Muscle layer of duodenum (tissue), 2 donors: ENCODE measurements at regions not wholly inside any gene's neighbourhood (a gene's known extent, or its start where the extent isn't known, plus 50 kb on each side); places are given as distances from the start of the nearest gene placed in this dataset.

Experiments used
- H3K27ac ChIP-seq: one replicate; pipeline ENCODE4 v1.7.0; 2013; ENCODE audit warnings: mild to moderate bottlenecking, low read length
- H3K27me3 ChIP-seq: one replicate; pipeline ENCODE4 v1.7.0; 2013; ENCODE audit warnings: low read depth, mild to moderate bottlenecking, control low read depth, low read length
- H3K36me3 ChIP-seq, 2 donors: one replicate each; pipeline ENCODE4 v1.7.0; 2013; ENCODE audit warnings: low read length in 2 of 2, control low read depth in 1 of 2, mild to moderate bottlenecking in 1 of 2; ENCODE audit not compliant: insufficient read depth in 2 of 2, control insufficient read depth in 1 of 2
- H3K4me1 ChIP-seq, 2 donors: one replicate each; pipeline ENCODE4 v1.7.0; 2013; ENCODE audit warnings: low read length in 2 of 2, mild to moderate bottlenecking in 2 of 2, control low read depth in 1 of 2, moderate library complexity in 1 of 2; ENCODE audit not compliant: insufficient read depth in 2 of 2, control insufficient read depth in 1 of 2
- H3K4me3 ChIP-seq, 2 donors: one replicate each; pipeline ENCODE4 v1.7.0; 2013; ENCODE audit warnings: low read length in 2 of 2, low read depth in 1 of 2, mild to moderate bottlenecking in 1 of 2
- H3K9me3 ChIP-seq, 2 donors: one replicate each; pipeline ENCODE4 v1.7.0; 2013; ENCODE audit warnings: low read length in 2 of 2, control low read depth in 1 of 2, mild to moderate bottlenecking in 1 of 2; ENCODE audit not compliant: control insufficient read depth in 1 of 2
- donor health status: healthy.

GRCh38 chr5:159504106-159504856 is 174.0 kb upstream of the IL12B start:
- Histone ChIP-seq H3K36me3 (no peaks in the 10 kb centered on the region), H3K27me3 (no peaks in the 10 kb centered on the region), H3K9me3 (no peaks in the 10 kb centered on the region), H3K4me3 (no peak overlapping the region), H3K27ac (no peak overlapping the region), H3K4me1 (peaks cover 0 to 4% of the 10 kb centered on the region in 2 donors)

GRCh38 chr5:159504857-159505304 is 174.6 kb upstream of the IL12B start:
- H3K9me3 ChIP-seq, result no peaks in the 10 kb centered on the region
- no peaks in the 10 kb centered on the region for H3K27me3 ChIP-seq
- peaks cover 0 to 4% of the 10 kb centered on the region in 2 donors for H3K4me1 ChIP-seq
- H3K4me3 ChIP-seq, result no peak overlapping the region
- no peaks in the 10 kb centered on the region for H3K36me3 ChIP-seq
- no peak overlapping the region for H3K27ac ChIP-seq

- H3K36me3 ChIP-seq, result no peaks in the 10 kb centered on the region
- no peaks in the 10 kb centered on the region for H3K9me3 ChIP-seq
- H3K4me1 ChIP-seq, result peaks cover 0 to 8% of the 10 kb centered on the region in 2 donors
- H3K27me3 ChIP-seq, result no peaks in the 10 kb centered on the region
- H3K4me3 ChIP-seq, result no peak overlapping the region
- H3K27ac ChIP-seq, result no peak overlapping the region
These were observed 176.8 kb upstream of the IL12B start for GRCh38 chr5:159507055-159507454.

GRCh38 chr5:159507661-159508060 is 177.4 kb upstream of the IL12B start:
- H3K9me3 ChIP-seq, result no peaks in the 10 kb centered on the region
- no peaks in the 10 kb centered on the region for H3K27me3 ChIP-seq
- H3K36me3 ChIP-seq, result no peaks in the 10 kb centered on the region
- H3K4me1 ChIP-seq, result peaks cover 0 to 8% of the 10 kb centered on the region in 2 donors
- no peak overlapping the region for H3K4me3 ChIP-seq
- no peak overlapping the region for H3K27ac ChIP-seq

GRCh38 chr5:159508344-159508743 is 178.1 kb upstream of the IL12B start:
- H3K27me3 ChIP-seq, result no peaks in the 10 kb centered on the region
- no peaks in the 10 kb centered on the region for H3K9me3 ChIP-seq
- no peaks in the 10 kb centered on the region for H3K36me3 ChIP-seq
- no peak overlapping the region for H3K4me3 ChIP-seq
- no peak overlapping the region for H3K27ac ChIP-seq
- peaks cover 0 to 8% of the 10 kb centered on the region in 2 donors for H3K4me1 ChIP-seq

- no peak overlapping the region for H3K27ac ChIP-seq
- H3K27me3 ChIP-seq, result no peaks in the 10 kb centered on the region
- no peaks in the 10 kb centered on the region for H3K36me3 ChIP-seq
- no peak overlapping the region for H3K4me3 ChIP-seq
- H3K9me3 ChIP-seq, result no peaks in the 10 kb centered on the region
- peaks cover 0 to 8% of the 10 kb centered on the region in 2 donors for H3K4me1 ChIP-seq
These were observed 178.8 kb upstream of the IL12B start for GRCh38 chr5:159509002-159509660.

GRCh38 chr5:159510282-159510681 is 180.0 kb upstream of the IL12B start:
- no peaks in the 10 kb centered on the region for H3K27me3 ChIP-seq
- H3K4me3 ChIP-seq, result no peak overlapping the region
- no peaks in the 10 kb centered on the region for H3K36me3 ChIP-seq
- peaks cover 0 to 4% of the 10 kb centered on the region in 2 donors for H3K4me1 ChIP-seq
- no peak overlapping the region for H3K27ac ChIP-seq
- H3K9me3 ChIP-seq, result no peaks in the 10 kb centered on the region

GRCh38 chr5:159511570-159511969 is 181.3 kb upstream of the IL12B start:
- Histone ChIP-seq H3K4me1 (peaks cover 0 to 4% of the 10 kb centered on the region in 2 donors), H3K4me3 (no peak overlapping the region), H3K9me3 (no peaks in the 10 kb centered on the region), H3K27ac (no peak overlapping the region), H3K27me3 (no peaks in the 10 kb centered on the region), H3K36me3 (no peaks in the 10 kb centered on the region)

- Histone ChIP-seq H3K27me3 (no peaks in the 10 kb centered on the region), H3K9me3 (no peaks in the 10 kb centered on the region), H3K36me3 (no peaks in the 10 kb centered on the region), H3K4me3 (no peak overlapping the region), H3K27ac (no peak overlapping the region), H3K4me1 (peaks cover 0 to 4% of the 10 kb centered on the region in 2 donors)
These were observed 181.8 kb upstream of the IL12B start for GRCh38 chr5:159512064-159512463.

- H3K9me3 ChIP-seq, result no peaks in the 10 kb centered on the region
- H3K27ac ChIP-seq, result no peak overlapping the region
These were observed 184.0 kb upstream of the IL12B start for GRCh38 chr5:159514229-159514810.

GRCh38 chr5:159515197-159515596 is 184.9 kb upstream of the IL12B start:
- Histone ChIP-seq H3K4me1 (peaks cover 0 to 4% of the 10 kb centered on the region in 2 donors), H3K36me3 (no peaks in the 10 kb centered on the region), H3K27me3 (no peaks in the 10 kb centered on the region), H3K4me3 (no peak overlapping the region), H3K9me3 (no peaks in the 10 kb centered on the region), H3K27ac (no peak overlapping the region)

More at GRCh38 chr5:159514229-159514810, 184.0 kb upstream of the IL12B start:
- Histone ChIP-seq H3K27me3 (no peaks in the 10 kb centered on the region), H3K36me3 (no peaks in the 10 kb centered on the region), H3K4me1 (peaks cover 0 to 4% of the 10 kb centered on the region in 2 donors), H3K4me3 (no peak overlapping the region)
